H1 (cell line): ENCODE measurements at regions not wholly inside any gene's neighbourhood (a gene's known extent, or its start where the extent isn't known, plus 50 kb on each side); places are given as distances from the start of the nearest gene placed in this dataset.

Source experiments
- BACH1 ChIP-seq: IDR thresholded peaks from 2 replicates; pipeline ENCODE4 v1.6.1; 2012; ENCODE audit warnings: low read length, improper control_type of control experiment
- SUZ12 ChIP-seq: fragments of 200-600 bp; sonication (generic); IDR thresholded peaks from 2 replicates; pipeline ENCODE4 v1.6.1; 2012; ENCODE audit warnings: mild to moderate bottlenecking, inconsistent platforms, low read length, moderate library complexity, mixed read lengths
- TAF7 ChIP-seq: optimal IDR thresholded peaks from 2 replicates; pipeline ENCODE3; 2011; ENCODE audit warnings: low read depth, mild to moderate bottlenecking, inconsistent platforms, low read length, moderate library complexity, borderline replicate concordance

- TF ChIP-seq TAF7 = no peak
- TF ChIP-seq SUZ12 = no peak
- no peak for TF ChIP-seq BACH1
Observed at GRCh38 chr2:46844443-46844842, 71.2 kb downstream of the MCFD2 start (continued).
